Smooth muscle cell (in vitro differentiated cells): ENCODE measurements at regions not wholly inside any gene's neighbourhood (a gene's known extent, or its start where the extent isn't known, plus 50 kb on each side); places are given as distances from the start of the nearest gene placed in this dataset.

Experiments
- DNase-seq: peaks from one replicate; lab custom pipeline; 2025; ENCODE audit not compliant: unreplicated experiment; lab: John Stamatoyannopoulos, UW
- H2AFZ ChIP-seq: fragments of 200-600 bp; sonication (generic); 2 replicates; pipeline ENCODE4 v1.6.0; 2016; ENCODE audit warnings: antibody characterized with exemption, low read depth, mild to moderate bottlenecking
- H3F3A ChIP-seq: fragments of 200-600 bp; sonication (generic); 2 replicates; pipeline ENCODE4 v1.6.0; 2017; ENCODE audit warnings: antibody characterized with exemption, low read depth
- H3K27ac ChIP-seq: fragments of 200-600 bp; sonication (generic); 2 replicates; pipeline ENCODE4 v1.5.1; 2016; ENCODE audit warnings: low read depth, mild to moderate bottlenecking
- H3K27me3 ChIP-seq: fragments of 200-600 bp; sonication (generic); 2 replicates; pipeline ENCODE4 v1.6.1; 2016; ENCODE audit warnings: low read depth, mild to moderate bottlenecking
- H3K36me3 ChIP-seq: fragments of 200-600 bp; sonication (generic); 2 replicates; pipeline ENCODE4 v1.5.1; 2016; ENCODE audit warnings: low read depth
- H3K4me1 ChIP-seq: fragments of 200-600 bp; sonication (generic); 2 replicates; pipeline ENCODE4 v1.5.1; 2016; ENCODE audit warnings: low read depth
- H3K4me2 ChIP-seq: fragments of 200-600 bp; sonication (generic); 2 replicates; pipeline ENCODE4 v1.6.0; 2016; ENCODE audit warnings: mild to moderate bottlenecking
- H3K4me3 ChIP-seq: fragments of 200-600 bp; sonication (generic); 2 replicates; pipeline ENCODE4 v1.5.1; 2016; ENCODE audit warnings: mild to moderate bottlenecking
- H3K79me2 ChIP-seq: fragments of 200-600 bp; sonication (generic); 2 replicates; pipeline ENCODE4 v1.6.0; 2016; ENCODE audit warnings: low read depth, mild to moderate bottlenecking
- H3K9ac ChIP-seq: fragments of 200-600 bp; sonication (generic); 2 replicates; pipeline ENCODE4 v1.6.0; 2016; ENCODE audit warnings: low read depth
- H3K9me3 ChIP-seq: fragments of 200-600 bp; sonication (generic); replicated peaks from 2 replicates; pipeline ENCODE4 v1.5.1; 2016; ENCODE audit warnings: low read depth
- H4K20me1 ChIP-seq: fragments of 200-600 bp; sonication (generic); 2 replicates; pipeline ENCODE4 v1.6.0; 2016; ENCODE audit warnings: low read depth
- CTCF ChIP-seq: fragments of 200-600 bp; sonication (generic); IDR thresholded peaks from 2 replicates; pipeline ENCODE4 v1.5.1; 2017; ENCODE audit warnings: borderline replicate concordance, mild to moderate bottlenecking, antibody characterized with exemption; ENCODE audit not compliant: insufficient read depth, poor library complexity, severe bottlenecking
- WGBS: methylation state at CpG from one replicate; pipeline ENCODE4 v1.1.7; 2016; ENCODE audit warnings: low lambda C conversion rate; 5-methylcytosine and 5-hydroxymethylcytosine counted together

- DNase-seq, result no peak
- no peak overlapping the region for H3K4me2 ChIP-seq
- no peak overlapping the region for H3K27ac ChIP-seq
- no peaks in the 10 kb centered on the region for H3K9me3 ChIP-seq
- no peaks in the 10 kb centered on the region for H3K4me1 ChIP-seq
- no peaks in the 10 kb centered on the region for H3K36me3 ChIP-seq
- no peaks in the 10 kb centered on the region for H3K79me2 ChIP-seq
- no peaks in the 10 kb centered on the region for H3K27me3 ChIP-seq
- H3K9ac ChIP-seq, result no peak overlapping the region
- 45% methylated on average over 2 of the region's 2 CpGs for WGBS
- no peak for TF ChIP-seq CTCF
- no peaks in the 10 kb centered on the region for H3F3A ChIP-seq
- H2AFZ ChIP-seq, result no peak overlapping the region
- H4K20me1 ChIP-seq, result no peaks in the 10 kb centered on the region
- H3K4me3 ChIP-seq, result no peak overlapping the region
These were observed 382.0 kb downstream of the RAPGEF2 start for GRCh38 chr4:159484864-159485263.

GRCh38 chr4:159487284-159487747, 384.4 kb downstream of the RAPGEF2 start:
- Histone ChIP-seq H3K4me3 (peak overlapping the region; percentile 35), H3F3A (no peaks in the 10 kb centered on the region), H3K4me2 (peak overlapping the region; percentile 85), H4K20me1 (no peaks in the 10 kb centered on the region), H3K4me1 (no peaks in the 10 kb centered on the region), H3K79me2 (no peaks in the 10 kb centered on the region), H3K27me3 (no peaks in the 10 kb centered on the region), H3K36me3 (no peaks in the 10 kb centered on the region), H3K9me3 (no peaks in the 10 kb centered on the region), H3K27ac (no peak overlapping the region), H3K9ac (no peak overlapping the region), H2AFZ (peak overlapping the region; percentile 77)
- WGBS, result 19% methylated on average over 8 of the region's 8 CpGs
- peak; percentile 3 for DNase-seq
- TF ChIP-seq CTCF, result peak; percentile 84

GRCh38 chr4:159489646-159490045, 386.8 kb downstream of the RAPGEF2 start:
- no peak overlapping the region for H3K4me3 ChIP-seq
- H4K20me1 ChIP-seq, result no peaks in the 10 kb centered on the region
- H3K4me2 ChIP-seq, result no peak overlapping the region
- H3K36me3 ChIP-seq, result no peaks in the 10 kb centered on the region
- TF ChIP-seq CTCF, result no peak
- DNase-seq, result no peak
- 95% methylated on average over 1 of the region's 1 CpG for WGBS
- H3K4me1 ChIP-seq, result no peaks in the 10 kb centered on the region
- H3K79me2 ChIP-seq, result no peaks in the 10 kb centered on the region
- no peaks in the 10 kb centered on the region for H3F3A ChIP-seq
- no peaks in the 10 kb centered on the region for H3K27me3 ChIP-seq
- H3K27ac ChIP-seq, result no peak overlapping the region
- no peak overlapping the region for H3K9ac ChIP-seq
- no peak overlapping the region for H2AFZ ChIP-seq
- no peaks in the 10 kb centered on the region for H3K9me3 ChIP-seq

- H3K4me3 ChIP-seq, result no peak overlapping the region
- H3F3A ChIP-seq, result no peaks in the 10 kb centered on the region
- no peaks in the 10 kb centered on the region for H3K9me3 ChIP-seq
- no peaks in the 10 kb centered on the region for H3K79me2 ChIP-seq
- no peak overlapping the region for H3K9ac ChIP-seq
- no peaks in the 10 kb centered on the region for H3K27me3 ChIP-seq
- H3K4me1 ChIP-seq, result no peaks in the 10 kb centered on the region
- H4K20me1 ChIP-seq, result no peaks in the 10 kb centered on the region
- no peaks in the 10 kb centered on the region for H3K36me3 ChIP-seq
- no peak overlapping the region for H3K4me2 ChIP-seq
- H3K27ac ChIP-seq, result no peak overlapping the region
- WGBS, result 87% methylated on average over 2 of the region's 2 CpGs
- H2AFZ ChIP-seq, result no peak overlapping the region
- TF ChIP-seq CTCF, result no peak
- DNase-seq, result no peak
These were observed 392.8 kb downstream of the RAPGEF2 start for GRCh38 chr4:159495515-159496236.
